HepG2 (cell line): ENCODE measurements at regions not wholly inside any gene's neighbourhood (a gene's known extent, or its start where the extent isn't known, plus 50 kb on each side); places are given as distances from the start of the nearest gene placed in this dataset.

ENCODE experiments used
- HDAC2 ChIP-seq: sonication (generic); formaldehyde crosslinking; IDR thresholded peaks from 2 replicates; pipeline ENCODE4 v1.4.0; 2020; ENCODE audit warnings: missing genetic modification reagents
- MED1 ChIP-seq: sonication (generic); formaldehyde crosslinking; IDR thresholded peaks from 2 replicates; pipeline ENCODE4 v1.4.0; 2020; ENCODE audit warnings: missing genetic modification reagents
- MEIS2 ChIP-seq: sonication (generic); formaldehyde crosslinking; IDR thresholded peaks from 2 replicates; pipeline ENCODE4 v1.9.0; 2021; ENCODE audit warnings: mild to moderate bottlenecking, missing genetic modification reagents
- TF ChIP-seq, protein P1 (sequence below): sonication (generic); formaldehyde crosslinking; IDR thresholded peaks from 2 replicates; pipeline ENCODE4 v1.4.0; 2020; ENCODE audit warnings: missing genetic modification reagents

DNA sequence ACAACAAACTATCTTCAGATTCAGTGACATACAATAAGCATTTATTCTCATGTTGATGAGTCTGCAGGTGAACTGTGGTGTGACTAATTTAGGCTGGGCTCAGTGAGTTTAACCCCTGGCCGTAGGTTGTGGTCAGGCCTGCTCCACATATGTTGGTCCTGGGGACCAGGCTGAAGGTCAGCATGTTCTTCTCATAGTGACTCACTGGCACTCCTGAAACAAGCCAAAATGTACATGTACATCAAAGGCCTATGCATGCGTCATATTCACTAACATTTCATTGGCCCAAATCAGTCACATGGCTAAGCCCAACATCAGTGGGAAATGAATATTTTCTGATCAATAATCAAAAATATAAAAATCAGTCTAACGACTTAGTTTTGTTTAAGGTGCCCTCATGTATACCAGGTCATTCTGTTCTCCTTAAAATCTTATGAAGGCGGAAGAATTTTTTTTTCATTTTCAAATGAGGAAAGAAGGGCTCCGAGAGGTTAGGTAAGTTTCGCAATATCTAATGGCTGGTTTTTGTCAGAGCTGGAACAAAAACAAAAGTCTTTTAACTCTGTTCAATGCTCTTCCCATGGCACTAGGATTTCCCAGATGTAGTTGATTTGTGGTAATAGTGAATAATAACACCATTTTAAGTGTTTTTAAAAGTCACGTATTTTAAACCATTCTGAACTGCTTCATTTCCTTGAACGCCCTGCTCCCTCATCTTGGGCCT, 148.5 kb downstream of the MFSD1 start:
- TF ChIP-seq MED1 (CRISPR knock-in tag) (no peak), MEIS2 (CRISPR knock-in tag) (no peak), HDAC2 (CRISPR knock-in tag) (no peak)
- TF ChIP-seq, protein P1, sequence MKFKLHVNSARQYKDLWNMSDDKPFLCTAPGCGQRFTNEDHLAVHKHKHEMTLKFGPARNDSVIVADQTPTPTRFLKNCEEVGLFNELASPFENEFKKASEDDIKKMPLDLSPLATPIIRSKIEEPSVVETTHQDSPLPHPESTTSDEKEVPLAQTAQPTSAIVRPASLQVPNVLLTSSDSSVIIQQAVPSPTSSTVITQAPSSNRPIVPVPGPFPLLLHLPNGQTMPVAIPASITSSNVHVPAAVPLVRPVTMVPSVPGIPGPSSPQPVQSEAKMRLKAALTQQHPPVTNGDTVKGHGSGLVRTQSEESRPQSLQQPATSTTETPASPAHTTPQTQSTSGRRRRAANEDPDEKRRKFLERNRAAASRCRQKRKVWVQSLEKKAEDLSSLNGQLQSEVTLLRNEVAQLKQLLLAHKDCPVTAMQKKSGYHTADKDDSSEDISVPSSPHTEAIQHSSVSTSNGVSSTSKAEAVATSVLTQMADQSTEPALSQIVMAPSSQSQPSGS (CRISPR knock-in tag), result no peak
